HUES48 (cell line): ENCODE measurements at regions not wholly inside any gene's neighbourhood (a gene's known extent, or its start where the extent isn't known, plus 50 kb on each side); places are given as distances from the start of the nearest gene placed in this dataset.

ENCODE experiments used
- H3K27ac ChIP-seq: one replicate; pipeline ENCODE4 v1.7.0; 2013; ENCODE audit warnings: low read depth, low read length, inconsistent platforms
- H3K27me3 ChIP-seq: 2 replicates; pipeline ENCODE4 v1.6.1; 2013; ENCODE audit warnings: mild to moderate bottlenecking, low read length; ENCODE audit not compliant: control insufficient read depth, insufficient read depth
- H3K36me3 ChIP-seq: 2 replicates; pipeline ENCODE4 v1.6.1; 2013; ENCODE audit warnings: low read length; ENCODE audit not compliant: control insufficient read depth, insufficient read depth
- H3K4me1 ChIP-seq: 2 replicates; pipeline ENCODE4 v1.6.1; 2013; ENCODE audit warnings: mild to moderate bottlenecking, low read length; ENCODE audit not compliant: control insufficient read depth, insufficient read depth
- H3K4me3 ChIP-seq: 2 replicates; pipeline ENCODE4 v1.5.1; 2013; ENCODE audit warnings: mild to moderate bottlenecking, low read depth, low read length
- H3K9ac ChIP-seq: 2 replicates; pipeline ENCODE4 v1.6.1; 2013; ENCODE audit warnings: mild to moderate bottlenecking, low read depth, low read length, moderate library complexity
- H3K9me3 ChIP-seq: 2 replicates; pipeline ENCODE4 v1.6.1; 2013; ENCODE audit warnings: low read length; ENCODE audit not compliant: control insufficient read depth, insufficient read depth

- Histone ChIP-seq H3K9ac (no peak overlapping the region), H3K27me3 (no peaks in the 10 kb centered on the region), H3K27ac (no peak overlapping the region)
Measured at GRCh38 chr10:2456834-2457233, 610.5 kb upstream of the PFKP start.

GRCh38 chr10:2445370-2445769 lies 622.0 kb upstream of the PFKP start:
- Histone ChIP-seq H3K9ac (no peak overlapping the region), H3K27me3 (no peaks in the 10 kb centered on the region), H3K4me1 (peaks cover 4% of the 10 kb centered on the region; the same call in 1 of the 2 replicates), H3K36me3 (no peaks in the 10 kb centered on the region), H3K4me3 (no peak overlapping the region), H3K9me3 (peaks cover 3% of the 10 kb centered on the region; the same call in 1 of the 2 replicates), H3K27ac (no peak overlapping the region)

More at GRCh38 chr10:2456834-2457233, 610.5 kb upstream of the PFKP start:
- no peaks in the 10 kb centered on the region for H3K36me3 ChIP-seq
- 0 out of 2 replicates have a peak, but pooled peaks cover 6% of the 10 kb centered on the region for H3K9me3 ChIP-seq
- H3K4me1 ChIP-seq = no peaks in the 10 kb centered on the region
- H3K4me3 ChIP-seq = no peak overlapping the region

- H3K27me3 ChIP-seq = no peaks in the 10 kb centered on the region
- no peaks in the 10 kb centered on the region for H3K36me3 ChIP-seq
- no peak overlapping the region for H3K4me3 ChIP-seq
- no peak overlapping the region for H3K27ac ChIP-seq
- H3K9ac ChIP-seq = no peak overlapping the region
- peaks cover 4% of the 10 kb centered on the region; the same call in 1 of the 2 replicates for H3K4me1 ChIP-seq
- 0 out of 2 replicates have a peak, but pooled peaks cover 2% of the 10 kb centered on the region for H3K9me3 ChIP-seq
Measured at GRCh38 chr10:2439983-2440382, 627.4 kb upstream of the PFKP start.

GRCh38 chr10:2439000-2439399 lies 628.3 kb upstream of the PFKP start:
- Histone ChIP-seq H3K27me3 (no peaks in the 10 kb centered on the region), H3K9ac (no peak overlapping the region), H3K4me1 (peaks cover 4% of the 10 kb centered on the region; the same call in 1 of the 2 replicates), H3K9me3 (peaks cover 10% of the 10 kb centered on the region; the same call in 1 of the 2 replicates), H3K36me3 (no peaks in the 10 kb centered on the region), H3K27ac (no peak overlapping the region), H3K4me3 (no peak overlapping the region)

- no peak overlapping the region for H3K27ac ChIP-seq
- peaks cover 10% of the 10 kb centered on the region; the same call in 1 of the 2 replicates for H3K9me3 ChIP-seq
- H3K9ac ChIP-seq = no peak overlapping the region
- no peaks in the 10 kb centered on the region for H3K27me3 ChIP-seq
- no peaks in the 10 kb centered on the region for H3K36me3 ChIP-seq
- H3K4me3 ChIP-seq = no peak overlapping the region
- H3K4me1 ChIP-seq = no peaks in the 10 kb centered on the region
Measured at GRCh38 chr10:2438248-2438939, 629.0 kb upstream of the PFKP start.

GRCh38 chr10:2436933-2437332 lies 630.4 kb upstream of the PFKP start:
- Histone ChIP-seq H3K4me3 (no peak overlapping the region), H3K27me3 (no peaks in the 10 kb centered on the region)

GRCh38 chr10:2431961-2432360 lies 635.4 kb upstream of the PFKP start:
- no peaks in the 10 kb centered on the region for H3K27me3 ChIP-seq
- H3K27ac ChIP-seq = no peak overlapping the region
- H3K36me3 ChIP-seq = no peaks in the 10 kb centered on the region
- H3K9me3 ChIP-seq = peaks cover 10% of the 10 kb centered on the region; the same call in 1 of the 2 replicates
- H3K4me3 ChIP-seq = no peak overlapping the region
- H3K9ac ChIP-seq = no peak overlapping the region
- H3K4me1 ChIP-seq = no peaks in the 10 kb centered on the region

More at GRCh38 chr10:2436933-2437332, 630.4 kb upstream of the PFKP start:
- H3K27ac ChIP-seq = no peak overlapping the region
- H3K9ac ChIP-seq = no peak overlapping the region
- H3K9me3 ChIP-seq = peaks cover 10% of the 10 kb centered on the region; the same call in 1 of the 2 replicates
- no peaks in the 10 kb centered on the region for H3K4me1 ChIP-seq
- no peaks in the 10 kb centered on the region for H3K36me3 ChIP-seq

- no peak overlapping the region for H3K27ac ChIP-seq
- no peaks in the 10 kb centered on the region for H3K9me3 ChIP-seq
- no peak overlapping the region for H3K9ac ChIP-seq
- H3K4me3 ChIP-seq = no peak overlapping the region
- H3K4me1 ChIP-seq = no peaks in the 10 kb centered on the region
- no peaks in the 10 kb centered on the region for H3K27me3 ChIP-seq
- no peaks in the 10 kb centered on the region for H3K36me3 ChIP-seq
Measured at GRCh38 chr10:2427412-2427811, 639.9 kb upstream of the PFKP start.

GRCh38 chr10:2425320-2425719 lies 642.0 kb upstream of the PFKP start:
- no peaks in the 10 kb centered on the region for H3K36me3 ChIP-seq
- no peaks in the 10 kb centered on the region for H3K27me3 ChIP-seq
- no peak overlapping the region for H3K4me3 ChIP-seq
- H3K9me3 ChIP-seq = no peaks in the 10 kb centered on the region
- H3K9ac ChIP-seq = no peak overlapping the region
- H3K27ac ChIP-seq = no peak overlapping the region
- H3K4me1 ChIP-seq = no peaks in the 10 kb centered on the region

- no peak overlapping the region for H3K27ac ChIP-seq
- no peaks in the 10 kb centered on the region for H3K9me3 ChIP-seq
- no peak overlapping the region for H3K4me3 ChIP-seq
- no peak overlapping the region for H3K9ac ChIP-seq
- no peaks in the 10 kb centered on the region for H3K27me3 ChIP-seq
- no peaks in the 10 kb centered on the region for H3K36me3 ChIP-seq
- no peaks in the 10 kb centered on the region for H3K4me1 ChIP-seq
Measured at GRCh38 chr10:2414562-2414961, 652.8 kb upstream of the PFKP start.

- no peak overlapping the region for H3K9ac ChIP-seq
- no peaks in the 10 kb centered on the region for H3K36me3 ChIP-seq
- no peaks in the 10 kb centered on the region for H3K9me3 ChIP-seq
- H3K27ac ChIP-seq = no peak overlapping the region
- no peak overlapping the region for H3K4me3 ChIP-seq
- H3K4me1 ChIP-seq = no peaks in the 10 kb centered on the region
- no peaks in the 10 kb centered on the region for H3K27me3 ChIP-seq
Measured at GRCh38 chr10:2414039-2414438, 653.3 kb upstream of the PFKP start.
